ENCODE measurements at regions not wholly inside any gene's neighbourhood (a gene's known extent, or its start where the extent isn't known, plus 50 kb on each side); places are given as distances from the start of the nearest gene placed in this dataset.

GRCh38 chr16:16798504-16798903 is 419.6 kb downstream of the NPIPA7 start:
- no peaks in the 10 kb centered on the region for H3K36me3 Mint-ChIP-seq (ENCODE audit: low read depth)
- CTCF ChIA-PET = no interaction called here
- no peaks in the 10 kb centered on the region for H3K9me3 Mint-ChIP-seq
- H3K4me1 Mint-ChIP-seq = no peaks in the 10 kb centered on the region
- no peak overlapping the region for H3K4me3 Mint-ChIP-seq
- no peaks in the 10 kb centered on the region for H3K27me3 Mint-ChIP-seq
- POLR2A ChIA-PET = no interaction called here
- H3K27ac Mint-ChIP-seq = no peak overlapping the region
- no peak for DNase-seq

GRCh38 chr16:16805809-16806208 is 426.9 kb downstream of the NPIPA7 start:
- Mint-ChIP-seq H3K4me3 (no peak overlapping the region), H3K4me1 (no peaks in the 10 kb centered on the region), H3K27me3 (peaks cover 4% of the 10 kb centered on the region), H3K9me3 (no peaks in the 10 kb centered on the region), H3K36me3 (ENCODE audit: low read depth) (no peaks in the 10 kb centered on the region), H3K27ac (no peak overlapping the region)
- ChIA-PET POLR2A (no interaction called here), CTCF (no interaction called here)
- no peak for DNase-seq

- DNase-seq = no peak
- Mint-ChIP-seq H3K27ac (no peak overlapping the region), H3K9me3 (peaks cover 6% of the 10 kb centered on the region), H3K36me3 (ENCODE audit: low read depth) (no peaks in the 10 kb centered on the region), H3K27me3 (peaks cover 2% of the 10 kb centered on the region), H3K4me3 (no peak overlapping the region), H3K4me1 (no peaks in the 10 kb centered on the region)
- ChIA-PET POLR2A (no interaction called here), CTCF (no interaction called here)
Measured at GRCh38 chr16:16815641-16816040, 436.7 kb downstream of the NPIPA7 start.

- H3K27me3 Mint-ChIP-seq = peaks cover 2% of the 10 kb centered on the region
- no peaks in the 10 kb centered on the region for H3K36me3 Mint-ChIP-seq (ENCODE audit: low read depth)
- no peaks in the 10 kb centered on the region for H3K4me1 Mint-ChIP-seq
- DNase-seq = no peak
- ChIA-PET CTCF (interaction anchor here (0.6 kb wide), 1 partner anchor 63 kb away, joined by 3 read pairs; no protein-coding TSS in a partner anchor), POLR2A (no interaction called here)
- H3K9me3 Mint-ChIP-seq = peaks cover 11% of the 10 kb centered on the region
- no peak overlapping the region for H3K4me3 Mint-ChIP-seq
- H3K27ac Mint-ChIP-seq = no peak overlapping the region
Measured at GRCh38 chr16:16817196-16817595, 438.3 kb downstream of the NPIPA7 start.

GRCh38 chr16:16821261-16821660 is 442.3 kb downstream of the NPIPA7 start:
- Mint-ChIP-seq H3K36me3 (ENCODE audit: low read depth) (no peaks in the 10 kb centered on the region), H3K4me3 (no peak overlapping the region)

GRCh38 chr16:16828913-16829398 is 450.0 kb downstream of the NPIPA7 start:
- POLR2A ChIA-PET = no interaction called here
- Mint-ChIP-seq H3K4me1 (no peaks in the 10 kb centered on the region), H3K27me3 (no peaks in the 10 kb centered on the region), H3K36me3 (ENCODE audit: low read depth) (no peaks in the 10 kb centered on the region), H3K27ac (no peak overlapping the region), H3K9me3 (peaks cover 2% of the 10 kb centered on the region), H3K4me3 (no peak overlapping the region)
- CTCF ChIA-PET = no interaction called here
- no peak for DNase-seq

More at GRCh38 chr16:16821261-16821660, 442.3 kb downstream of the NPIPA7 start:
- CTCF ChIA-PET = no interaction called here
- H3K27me3 Mint-ChIP-seq = peaks cover 2% of the 10 kb centered on the region
- H3K27ac Mint-ChIP-seq = no peak overlapping the region
- POLR2A ChIA-PET = no interaction called here
- H3K4me1 Mint-ChIP-seq = no peaks in the 10 kb centered on the region
- H3K9me3 Mint-ChIP-seq = peaks cover 18% of the 10 kb centered on the region
- no peak for DNase-seq

- no peak overlapping the region for H3K27ac Mint-ChIP-seq
- H3K27me3 Mint-ChIP-seq = no peaks in the 10 kb centered on the region
- ChIA-PET POLR2A (no interaction called here), CTCF (no interaction called here)
- no peaks in the 10 kb centered on the region for H3K9me3 Mint-ChIP-seq
- DNase-seq = no peak
- no peak overlapping the region for H3K4me3 Mint-ChIP-seq
- no peaks in the 10 kb centered on the region for H3K4me1 Mint-ChIP-seq
- H3K36me3 Mint-ChIP-seq (ENCODE audit: low read depth) = no peaks in the 10 kb centered on the region
Measured at GRCh38 chr16:16830401-16830800, 451.5 kb downstream of the NPIPA7 start.

GRCh38 chr16:16830973-16831372 is 452.0 kb downstream of the NPIPA7 start:
- ChIA-PET CTCF (no interaction called here), POLR2A (no interaction called here)
- Mint-ChIP-seq H3K27ac (no peak overlapping the region), H3K4me1 (no peaks in the 10 kb centered on the region), H3K27me3 (no peaks in the 10 kb centered on the region), H3K9me3 (no peaks in the 10 kb centered on the region), H3K36me3 (ENCODE audit: low read depth) (no peaks in the 10 kb centered on the region), H3K4me3 (no peak overlapping the region)
- DNase-seq = no peak

GRCh38 chr16:16833165-16833564 is 454.2 kb downstream of the NPIPA7 start:
- Mint-ChIP-seq H3K9me3 (no peaks in the 10 kb centered on the region), H3K36me3 (ENCODE audit: low read depth) (no peaks in the 10 kb centered on the region), H3K27ac (no peak overlapping the region), H3K4me3 (no peak overlapping the region), H3K27me3 (no peaks in the 10 kb centered on the region), H3K4me1 (no peaks in the 10 kb centered on the region)
- ChIA-PET POLR2A (no interaction called here), CTCF (no interaction called here)
- no peak for DNase-seq

- CTCF ChIA-PET = no interaction called here
- H3K9me3 Mint-ChIP-seq = no peaks in the 10 kb centered on the region
- H3K27me3 Mint-ChIP-seq = peaks cover 4% of the 10 kb centered on the region
- no peak for DNase-seq
- no peak overlapping the region for H3K4me3 Mint-ChIP-seq
- H3K4me1 Mint-ChIP-seq = no peaks in the 10 kb centered on the region
- H3K36me3 Mint-ChIP-seq (ENCODE audit: low read depth) = no peaks in the 10 kb centered on the region
- POLR2A ChIA-PET = no interaction called here
- no peak overlapping the region for H3K27ac Mint-ChIP-seq
Measured at GRCh38 chr16:16850274-16850673, 471.3 kb downstream of the NPIPA7 start.

GRCh38 chr16:16857012-16857411 is 478.1 kb downstream of the NPIPA7 start:
- ChIA-PET CTCF (no interaction called here), POLR2A (no interaction called here)
- Mint-ChIP-seq H3K27ac (no peak overlapping the region), H3K27me3 (peaks cover 6% of the 10 kb centered on the region), H3K4me1 (peaks cover 3% of the 10 kb centered on the region), H3K36me3 (ENCODE audit: low read depth) (no peaks in the 10 kb centered on the region), H3K9me3 (no peaks in the 10 kb centered on the region), H3K4me3 (no peak overlapping the region)
- DNase-seq = no peak

- Mint-ChIP-seq H3K36me3 (ENCODE audit: low read depth) (no peaks in the 10 kb centered on the region), H3K4me3 (no peak overlapping the region), H3K27ac (no peak overlapping the region), H3K27me3 (peaks cover 6% of the 10 kb centered on the region), H3K9me3 (no peaks in the 10 kb centered on the region), H3K4me1 (peaks cover 3% of the 10 kb centered on the region)
- POLR2A ChIA-PET = no interaction called here
- CTCF ChIA-PET = no interaction called here
- DNase-seq = no peak
Measured at GRCh38 chr16:16857603-16858283, 478.8 kb downstream of the NPIPA7 start.

GRCh38 chr16:16861546-16861945 is 482.6 kb downstream of the NPIPA7 start:
- CTCF ChIA-PET = no interaction called here
- H3K4me3 Mint-ChIP-seq = no peak overlapping the region
- no peaks in the 10 kb centered on the region for H3K36me3 Mint-ChIP-seq (ENCODE audit: low read depth)
- H3K9me3 Mint-ChIP-seq = no peaks in the 10 kb centered on the region
- peaks cover 3% of the 10 kb centered on the region for H3K4me1 Mint-ChIP-seq
- POLR2A ChIA-PET = no interaction called here
- H3K27me3 Mint-ChIP-seq = peaks cover 4% of the 10 kb centered on the region
- DNase-seq = peak; percentile 68
- no peak overlapping the region for H3K27ac Mint-ChIP-seq

- POLR2A ChIA-PET = no interaction called here
- H3K36me3 Mint-ChIP-seq (ENCODE audit: low read depth) = no peaks in the 10 kb centered on the region
Measured at GRCh38 chr16:16863672-16864071, 484.7 kb downstream of the NPIPA7 start.

More at GRCh38 chr16:16863672-16864071, 484.7 kb downstream of the NPIPA7 start:
- Mint-ChIP-seq H3K9me3 (no peaks in the 10 kb centered on the region), H3K27ac (no peak overlapping the region), H3K4me1 (peaks cover 3% of the 10 kb centered on the region), H3K27me3 (peaks cover 1% of the 10 kb centered on the region), H3K4me3 (no peak overlapping the region)
- CTCF ChIA-PET = interaction anchor here (1.0 to 1.4 kb wide), 2 partner anchors 10 to 716 kb away, joined by 3 read pairs; no protein-coding TSS in a partner anchor
- DNase-seq = no peak
